DOHH2 (cell line): ENCODE measurements at regions not wholly inside any gene's neighbourhood (a gene's known extent, or its start where the extent isn't known, plus 50 kb on each side); places are given as distances from the start of the nearest gene placed in this dataset.

Source experiments
- H3F3A ChIP-seq: fragments of 200-600 bp; sonication (generic), shearing (Covaris generic); 2 replicates; pipeline ENCODE4 v1.6.0; 2016; ENCODE audit warnings: antibody characterized with exemption, mild to moderate bottlenecking; ENCODE audit not compliant: control insufficient read depth, insufficient read depth
- H3K27ac ChIP-seq: fragments of 200-600 bp; sonication (generic); 2 replicates; pipeline ENCODE4 v1.5.1; 2014; ENCODE audit warnings: low read depth, mild to moderate bottlenecking, low read length, moderate library complexity
- H3K27me3 ChIP-seq: fragments of 200-600 bp; sonication (generic); 2 replicates; pipeline ENCODE4 v1.6.1; 2014; ENCODE audit warnings: mild to moderate bottlenecking, low read length, mixed read lengths; ENCODE audit not compliant: control insufficient read depth
- H3K36me3 ChIP-seq: fragments of 200-600 bp; sonication (generic); 2 replicates; pipeline ENCODE4 v1.6.1; 2014; ENCODE audit warnings: mild to moderate bottlenecking, low read length, moderate library complexity, mixed read lengths; ENCODE audit not compliant: control insufficient read depth
- H3K4me1 ChIP-seq: fragments of 200-600 bp; sonication (generic); 2 replicates; pipeline ENCODE4 v1.6.1; 2014; ENCODE audit warnings: mild to moderate bottlenecking, low read length, mixed read lengths; ENCODE audit not compliant: control insufficient read depth
- H3K4me2 ChIP-seq: fragments of 200-600 bp; sonication (generic); 2 replicates; pipeline ENCODE4 v1.6.0; 2014; ENCODE audit warnings: mild to moderate bottlenecking, low read length, moderate library complexity
- H3K4me3 ChIP-seq: fragments of 200-600 bp; sonication (generic); 2 replicates; pipeline ENCODE4 v1.5.1; 2014; ENCODE audit warnings: mild to moderate bottlenecking, low read length, mixed read lengths
- H3K79me2 ChIP-seq: fragments of 200-600 bp; sonication (generic); 2 replicates; pipeline ENCODE4 v1.6.1; 2014; ENCODE audit warnings: mild to moderate bottlenecking, low read length, mixed read lengths; ENCODE audit not compliant: control insufficient read depth
- H3K9me2 ChIP-seq: fragments of 200-600 bp; sonication (generic); replicated peaks from 2 replicates; pipeline ENCODE4 v1.6.1; 2014; ENCODE audit warnings: mild to moderate bottlenecking, low read length, mixed read lengths; ENCODE audit not compliant: control insufficient read depth
- H3K9me3 ChIP-seq: fragments of 200-600 bp; sonication (generic); 2 replicates; pipeline ENCODE4 v1.6.1; 2014; ENCODE audit warnings: antibody characterized with exemption, low read length, mixed read lengths; ENCODE audit not compliant: control insufficient read depth, insufficient read depth
- H4K20me1 ChIP-seq: fragments of 200-600 bp; sonication (generic); 2 replicates; pipeline ENCODE4 v1.6.0; 2014; ENCODE audit warnings: low read depth, mild to moderate bottlenecking, antibody characterized with exemption, low read length, moderate library complexity; ENCODE audit not compliant: control insufficient read depth, insufficient read depth
- EZH2phosphoT487 ChIP-seq: fragments of 200-600 bp; sonication (generic); IDR thresholded peaks from 2 replicates; pipeline ENCODE4 v1.6.1; 2017; ENCODE audit warnings: borderline replicate concordance, mild to moderate bottlenecking, antibody characterized with exemption, low read length, moderate library complexity, mixed read lengths
- TF ChIP-seq, protein P1 (sequence below): fragments of 200-600 bp; sonication (generic); IDR thresholded peaks from one replicate; pipeline ENCODE4 v1.5.1; 2014; ENCODE audit warnings: antibody characterized with exemption, mild to moderate bottlenecking, low read depth, low read length; ENCODE audit not compliant: poor library complexity, severe bottlenecking

- Histone ChIP-seq H3K27ac (no peak overlapping the region), H3K9me3 (no peaks in the 10 kb centered on the region), H3K4me1 (no peaks in the 10 kb centered on the region), H3K4me3 (no peak overlapping the region), H3K4me2 (no peak overlapping the region), H3K9me2 (no peaks in the 10 kb centered on the region), H3K27me3 (no peaks in the 10 kb centered on the region), H3K79me2 (no peaks in the 10 kb centered on the region), H3F3A (no peaks in the 10 kb centered on the region), H3K36me3 (no peaks in the 10 kb centered on the region), H4K20me1 (no peaks in the 10 kb centered on the region)
- TF ChIP-seq EZH2phosphoT487 = no peak
- TF ChIP-seq, protein P1, sequence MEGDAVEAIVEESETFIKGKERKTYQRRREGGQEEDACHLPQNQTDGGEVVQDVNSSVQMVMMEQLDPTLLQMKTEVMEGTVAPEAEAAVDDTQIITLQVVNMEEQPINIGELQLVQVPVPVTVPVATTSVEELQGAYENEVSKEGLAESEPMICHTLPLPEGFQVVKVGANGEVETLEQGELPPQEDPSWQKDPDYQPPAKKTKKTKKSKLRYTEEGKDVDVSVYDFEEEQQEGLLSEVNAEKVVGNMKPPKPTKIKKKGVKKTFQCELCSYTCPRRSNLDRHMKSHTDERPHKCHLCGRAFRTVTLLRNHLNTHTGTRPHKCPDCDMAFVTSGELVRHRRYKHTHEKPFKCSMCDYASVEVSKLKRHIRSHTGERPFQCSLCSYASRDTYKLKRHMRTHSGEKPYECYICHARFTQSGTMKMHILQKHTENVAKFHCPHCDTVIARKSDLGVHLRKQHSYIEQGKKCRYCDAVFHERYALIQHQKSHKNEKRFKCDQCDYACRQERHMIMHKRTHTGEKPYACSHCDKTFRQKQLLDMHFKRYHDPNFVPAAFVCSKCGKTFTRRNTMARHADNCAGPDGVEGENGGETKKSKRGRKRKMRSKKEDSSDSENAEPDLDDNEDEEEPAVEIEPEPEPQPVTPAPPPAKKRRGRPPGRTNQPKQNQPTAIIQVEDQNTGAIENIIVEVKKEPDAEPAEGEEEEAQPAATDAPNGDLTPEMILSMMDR = no peak
These were observed 220.6 kb upstream of the THRB start for GRCh38 chr3:24715171-24715792.

- H3K27me3 ChIP-seq = no peaks in the 10 kb centered on the region
- TF ChIP-seq, protein P1 = no peak
- no peak for TF ChIP-seq EZH2phosphoT487
- no peak overlapping the region for H3K4me3 ChIP-seq
- H3K4me1 ChIP-seq = no peaks in the 10 kb centered on the region
- no peaks in the 10 kb centered on the region for H3K79me2 ChIP-seq
- no peaks in the 10 kb centered on the region for H3K9me3 ChIP-seq
- no peaks in the 10 kb centered on the region for H4K20me1 ChIP-seq
- no peaks in the 10 kb centered on the region for H3K36me3 ChIP-seq
- H3K4me2 ChIP-seq = no peak overlapping the region
- no peaks in the 10 kb centered on the region for H3F3A ChIP-seq
- no peak overlapping the region for H3K27ac ChIP-seq
- no peaks in the 10 kb centered on the region for H3K9me2 ChIP-seq
These were observed 227.4 kb upstream of the THRB start for GRCh38 chr3:24722087-24722486.

- Histone ChIP-seq H3K36me3 (no peaks in the 10 kb centered on the region), H3K4me1 (no peaks in the 10 kb centered on the region), H3K27me3 (no peaks in the 10 kb centered on the region), H3K27ac (no peak overlapping the region), H3K4me3 (no peak overlapping the region), H3K4me2 (no peak overlapping the region), H3K9me2 (no peaks in the 10 kb centered on the region), H3F3A (no peaks in the 10 kb centered on the region), H4K20me1 (no peaks in the 10 kb centered on the region), H3K79me2 (no peaks in the 10 kb centered on the region), H3K9me3 (no peaks in the 10 kb centered on the region)
- TF ChIP-seq EZH2phosphoT487 = no peak
- TF ChIP-seq, protein P1 = no peak
These were observed 231.0 kb upstream of the THRB start for GRCh38 chr3:24725514-24726255.
